ENCODE measurements at regions not wholly inside any gene's neighbourhood (a gene's known extent, or its start where the extent isn't known, plus 50 kb on each side); places are given as distances from the start of the nearest gene placed in this dataset.
"Not testable (repeated sequence)": the region's sequence is repeated elsewhere in the genome, so short reads cannot be mapped to it uniquely, and the experiment has no call there.

DNA sequence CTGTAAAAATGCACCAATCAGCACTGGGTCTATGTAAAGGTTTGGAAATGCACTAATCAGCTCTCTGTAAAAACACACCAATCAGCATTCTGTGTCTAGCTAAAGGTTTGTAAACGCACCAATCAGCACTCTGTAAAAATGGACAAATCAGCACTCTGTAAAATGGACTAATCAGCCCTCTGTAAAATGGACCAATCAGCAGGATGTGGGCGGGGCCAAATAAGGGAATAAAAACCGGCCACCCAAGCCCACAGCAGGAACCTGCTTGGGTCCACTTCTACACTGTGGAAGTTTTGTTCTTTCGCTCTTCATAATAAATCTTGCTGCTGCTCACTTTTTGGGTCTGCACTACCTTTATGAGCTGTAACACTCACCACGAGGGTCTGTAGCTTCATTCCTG lies 101.0 kb downstream of the SMC2 start:
- DNase-seq (ENCODE audit: low read depth), result not testable (repeated sequence)

DNA sequence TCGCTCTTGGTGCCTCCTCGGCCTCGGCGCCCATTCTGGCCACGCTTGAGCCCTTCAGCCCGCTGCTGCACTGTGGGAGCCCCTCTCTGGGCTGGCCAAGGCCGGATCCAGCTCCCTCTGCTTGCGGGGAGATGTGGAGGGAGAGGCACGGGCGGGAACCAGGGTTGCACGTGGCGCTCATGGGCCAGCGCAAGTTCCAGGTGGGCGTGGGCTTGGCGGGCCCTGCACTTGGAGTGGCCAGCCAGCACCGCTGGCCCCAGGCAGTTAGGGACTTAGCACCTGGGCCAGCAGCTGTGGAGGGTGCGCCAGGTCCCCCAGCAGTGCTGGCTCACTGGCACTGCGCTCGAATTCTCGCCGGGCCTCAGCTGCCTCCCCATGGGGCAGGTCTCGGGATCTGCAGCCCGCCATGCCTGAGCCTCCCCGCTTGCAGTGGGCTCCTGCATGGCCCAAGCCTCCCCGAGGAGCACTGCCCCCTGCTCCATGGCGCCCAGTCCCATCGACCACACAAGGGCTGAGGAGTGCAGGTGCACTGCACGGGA lies 106.4 kb downstream of the SMC2 start:
- DNase-seq (ENCODE audit: low read depth), result no peak

DNA sequence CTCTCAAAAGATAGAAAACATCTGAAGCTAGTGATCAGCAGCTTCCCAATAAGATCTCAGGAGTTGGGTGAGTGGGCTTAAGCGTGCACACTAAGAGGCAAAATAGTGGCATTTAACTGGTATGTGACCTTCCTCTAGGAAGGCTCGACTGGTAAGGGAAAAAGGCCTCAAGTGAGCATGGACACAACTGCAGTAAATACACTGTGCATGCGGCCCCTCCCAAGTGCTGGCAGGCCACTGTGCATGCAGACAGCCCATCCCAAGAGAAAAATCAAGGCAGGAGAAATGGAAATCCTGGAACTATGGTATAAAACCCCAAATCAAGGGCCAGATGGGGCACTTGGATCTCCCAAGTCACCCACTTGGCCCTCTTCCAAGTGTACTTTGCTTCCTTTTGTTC lies 112.7 kb downstream of the SMC2 start:
- DNase-seq (ENCODE audit: low read depth), result no peak

DNA sequence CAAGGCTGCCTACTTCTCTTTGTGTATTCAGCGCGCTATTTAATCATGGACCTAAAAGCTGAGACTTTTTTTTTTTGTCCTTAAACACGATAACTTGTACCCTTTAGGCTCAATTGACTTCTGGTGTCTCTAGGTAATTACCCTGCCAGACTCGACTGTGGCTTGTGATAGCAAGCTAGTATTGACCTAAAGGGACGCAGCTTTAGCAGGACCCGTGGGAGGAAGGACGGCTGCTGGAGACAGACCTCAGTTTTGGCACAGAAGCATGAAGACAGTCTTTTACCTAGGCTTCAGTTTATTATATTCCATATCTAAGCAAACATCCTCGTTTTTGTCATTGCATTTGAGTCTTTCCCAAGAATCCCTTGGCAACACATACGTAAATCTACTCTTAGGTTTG lies 115.3 kb downstream of the SMC2 start:
- no peak for DNase-seq (ENCODE audit: low read depth)

DNA sequence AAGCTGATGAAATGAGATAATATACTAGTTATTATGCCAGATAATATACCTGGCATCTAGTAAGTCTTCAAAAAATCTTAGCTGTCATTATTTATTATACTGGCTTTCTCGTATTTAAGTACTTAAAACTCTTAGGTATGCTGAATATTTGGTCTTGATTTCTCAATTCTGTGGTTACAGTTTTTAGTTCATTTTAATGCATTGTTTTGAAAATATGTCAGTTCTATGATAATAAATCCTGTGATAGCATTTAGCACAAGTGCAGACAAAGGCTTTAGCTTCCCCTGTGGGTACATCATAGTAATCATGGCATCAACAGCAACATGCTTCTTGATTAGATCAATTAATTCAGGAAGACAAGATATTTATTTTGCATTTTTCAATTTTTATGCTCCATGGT lies 133.0 kb downstream of the SMC2 start:
- DNase-seq (ENCODE audit: low read depth), result no peak

DNA sequence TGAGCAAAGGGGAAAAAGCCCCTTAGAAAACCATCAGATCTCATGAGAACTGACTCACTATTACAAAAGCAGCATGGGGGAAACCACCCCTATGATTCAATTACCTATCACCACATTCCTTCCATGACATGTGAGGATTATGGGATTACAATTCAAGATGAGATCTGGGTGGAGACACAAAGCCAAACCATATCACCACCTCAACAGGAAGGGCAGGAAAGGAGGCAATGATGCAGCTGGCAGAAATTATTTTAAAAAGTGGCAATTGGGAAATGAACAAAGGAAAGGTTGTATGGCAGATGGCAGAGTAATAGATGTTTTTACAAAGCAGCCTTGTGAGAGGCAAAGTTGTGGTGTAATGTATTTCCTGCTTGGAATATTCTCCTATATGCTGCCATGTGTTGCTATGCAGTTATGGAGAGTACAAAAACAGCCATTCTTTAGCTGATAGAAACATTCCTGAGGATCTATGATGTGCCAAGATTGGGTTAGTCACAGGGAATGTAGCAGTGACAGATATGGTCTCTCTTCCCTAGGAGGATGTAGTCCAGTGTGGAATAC lies 138.8 kb downstream of the SMC2 start:
- no peak for DNase-seq (ENCODE audit: low read depth)

DNA sequence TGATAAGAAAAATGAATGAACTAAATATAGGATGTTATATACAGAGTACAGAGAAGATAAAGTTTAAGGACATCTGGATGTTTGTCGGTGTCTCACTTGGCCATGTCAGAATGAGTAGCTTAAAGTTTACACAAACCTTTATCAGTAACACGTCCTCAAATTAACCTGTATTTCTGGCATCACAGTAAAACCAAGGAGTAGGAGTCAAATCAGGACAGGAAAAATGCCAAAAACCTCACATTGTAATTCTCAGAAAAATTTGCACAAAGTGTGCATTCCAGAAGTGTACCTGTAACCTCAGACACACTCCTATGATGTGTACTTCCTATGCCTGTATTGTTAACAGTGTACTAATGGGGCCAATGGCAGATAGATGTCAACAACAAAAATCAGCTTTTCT lies 139.3 kb downstream of the SMC2 start:
- no peak for DNase-seq (ENCODE audit: low read depth)

DNA sequence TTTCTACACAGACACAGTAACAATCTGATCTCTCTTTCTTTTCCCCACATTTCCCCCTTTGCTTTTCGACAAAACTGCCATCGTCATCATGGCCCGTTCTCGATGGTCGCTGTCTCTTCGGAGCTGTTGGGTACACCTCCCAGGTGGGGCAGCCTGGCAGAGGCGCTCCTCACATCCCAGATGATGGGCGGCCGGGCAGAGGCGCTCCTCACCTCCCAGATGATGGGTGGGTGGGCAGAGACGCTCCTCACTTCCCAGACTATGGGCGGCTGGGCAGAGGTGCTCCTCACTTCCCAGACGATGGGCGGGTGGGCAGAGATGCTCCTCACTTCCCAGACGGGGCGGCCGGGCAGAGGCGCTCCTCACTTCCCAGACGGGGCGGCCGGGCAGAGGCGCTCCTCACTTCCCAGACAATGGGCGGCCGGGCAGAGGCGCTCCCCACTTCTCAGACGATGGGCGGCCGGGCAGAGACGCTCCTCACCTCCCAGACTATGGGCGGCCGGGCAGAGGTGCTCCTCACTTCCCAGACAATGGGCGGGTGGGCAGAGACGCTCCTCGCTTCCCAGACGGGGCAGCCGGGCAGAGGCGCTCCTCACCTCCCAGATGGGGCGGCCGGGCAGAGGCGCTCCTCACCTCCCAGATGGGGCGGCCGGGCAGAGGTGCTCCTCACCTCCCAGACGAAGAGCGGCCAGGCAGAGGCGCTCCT lies 140.7 kb downstream of the SMC2 start:
- not testable (repeated sequence) for DNase-seq (ENCODE audit: low read depth)

DNA sequence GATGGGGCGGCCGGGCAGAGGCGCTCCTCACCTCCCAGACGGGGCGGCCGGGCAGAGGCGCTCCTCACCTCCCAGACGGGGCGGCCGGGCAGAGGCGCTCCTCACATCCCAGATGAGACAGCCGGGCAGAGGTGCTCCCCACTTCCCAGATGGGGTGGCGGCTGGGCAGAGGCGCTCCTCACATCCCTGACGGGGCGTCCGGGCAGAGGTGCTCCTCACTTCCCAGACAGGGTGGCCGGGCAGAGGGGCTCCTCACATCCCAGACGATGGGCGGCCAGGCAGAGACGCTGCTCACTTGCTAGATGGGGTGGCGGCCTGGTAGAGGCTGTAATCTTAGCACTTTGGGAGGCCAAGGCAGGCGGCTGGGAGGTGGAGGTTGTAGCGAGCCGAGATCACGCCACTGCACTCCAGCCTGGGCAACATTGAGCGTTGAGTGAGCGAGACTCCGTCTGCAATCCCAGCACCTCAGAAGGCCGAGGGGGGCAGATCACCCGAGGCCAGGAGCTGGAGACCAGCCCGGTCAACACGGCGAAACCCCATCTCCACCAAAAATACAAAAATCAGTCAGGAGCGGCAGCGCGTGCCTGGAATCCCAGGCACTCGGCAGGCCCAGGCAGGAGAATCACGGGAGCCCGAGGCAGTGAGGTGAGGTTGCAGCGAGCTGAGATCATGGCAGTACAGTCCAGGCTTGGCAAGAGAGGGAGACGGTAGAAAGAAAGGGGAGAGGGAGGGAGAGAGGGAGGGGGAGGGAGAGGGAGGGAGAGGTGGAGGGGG lies 141.4 kb downstream of the SMC2 start:
- DNase-seq (ENCODE audit: low read depth), result not testable (repeated sequence)

DNA sequence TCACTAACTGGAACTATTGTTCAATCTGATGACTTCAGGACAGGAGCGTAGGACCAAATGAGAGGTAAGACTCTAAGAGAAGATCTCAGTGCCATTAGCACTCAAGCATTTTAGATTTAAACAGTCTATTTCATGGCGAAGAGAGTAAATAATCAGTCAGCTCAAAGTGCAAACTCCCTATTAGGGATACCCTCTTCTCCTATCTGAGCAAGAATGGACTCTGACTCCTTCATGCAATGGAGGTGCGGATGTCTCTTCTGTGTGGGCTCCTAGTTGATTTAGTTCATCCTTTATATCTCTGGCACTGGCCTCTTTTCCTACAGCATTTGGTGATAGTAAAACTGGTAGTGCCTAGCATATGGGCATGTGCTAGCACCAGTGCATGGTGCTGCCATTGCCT lies 144.6 kb downstream of the SMC2 start:
- DNase-seq (ENCODE audit: low read depth), result no peak

DNA sequence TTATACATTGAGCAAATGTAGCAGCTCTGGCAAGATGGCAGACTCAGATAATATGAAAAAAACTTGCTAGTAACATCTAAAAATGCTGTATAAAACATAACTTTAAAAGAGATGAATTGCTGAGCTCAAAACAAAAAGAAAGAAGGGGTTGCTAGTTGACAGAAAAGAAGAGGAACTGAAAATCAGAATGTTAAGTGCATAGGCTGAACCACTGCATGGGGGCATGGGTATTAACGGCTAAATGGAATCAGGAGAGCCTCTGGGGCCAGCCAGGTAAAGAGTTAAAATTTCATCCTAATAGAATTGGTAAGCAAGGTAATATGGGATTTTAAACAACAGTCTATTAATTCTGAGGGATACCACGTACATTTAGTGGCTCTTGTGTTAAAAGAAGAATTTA lies 146.8 kb downstream of the SMC2 start:
- DNase-seq (ENCODE audit: low read depth), result no peak

DNA sequence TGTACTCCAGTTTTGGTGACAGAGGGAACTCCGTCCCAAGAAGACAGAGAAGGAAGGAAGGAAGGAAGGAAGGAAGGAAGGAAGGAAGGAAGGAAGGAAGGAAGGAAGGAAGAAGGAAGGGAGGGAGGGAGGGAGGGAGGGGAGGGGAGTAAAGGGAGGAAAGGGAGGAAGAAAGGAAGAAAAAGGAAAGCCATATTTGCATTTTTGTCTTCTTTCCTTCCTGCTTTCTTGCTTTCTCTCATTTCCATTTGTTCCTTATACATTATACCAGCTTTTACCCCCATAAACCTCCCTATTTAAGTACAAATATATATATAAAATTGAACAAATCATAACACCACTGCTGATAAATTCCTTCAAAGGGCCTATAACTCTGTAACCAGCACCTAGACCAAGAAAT lies 151.8 kb downstream of the SMC2 start:
- no peak for DNase-seq (ENCODE audit: low read depth)

DNA sequence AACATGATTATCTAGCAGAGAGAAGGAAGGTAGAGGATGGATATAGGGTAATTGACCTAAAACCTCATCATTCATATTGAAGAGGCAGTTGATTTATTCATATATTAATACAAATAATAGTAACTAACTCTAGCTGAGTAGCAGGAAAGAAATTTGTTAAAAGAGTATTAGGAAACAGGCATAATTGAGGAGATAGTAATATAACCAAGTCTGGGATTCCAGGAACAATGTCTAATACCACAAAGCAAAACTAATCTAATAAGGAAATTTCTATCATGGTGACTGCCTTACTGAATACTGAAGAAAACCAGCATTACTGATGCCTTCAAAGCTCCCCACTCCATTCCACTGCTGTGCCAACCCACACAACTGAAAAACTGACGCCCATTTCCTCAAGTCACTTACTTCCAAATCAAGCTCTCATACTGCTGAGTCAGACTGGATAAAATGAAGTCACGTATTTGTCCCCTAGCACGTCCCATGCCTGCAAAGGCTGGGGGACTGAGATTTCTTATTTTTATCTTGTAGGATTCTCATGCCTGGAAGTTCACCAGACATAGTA lies 153.9 kb downstream of the SMC2 start:
- peak; percentile 2 for DNase-seq (ENCODE audit: low read depth)

DNA sequence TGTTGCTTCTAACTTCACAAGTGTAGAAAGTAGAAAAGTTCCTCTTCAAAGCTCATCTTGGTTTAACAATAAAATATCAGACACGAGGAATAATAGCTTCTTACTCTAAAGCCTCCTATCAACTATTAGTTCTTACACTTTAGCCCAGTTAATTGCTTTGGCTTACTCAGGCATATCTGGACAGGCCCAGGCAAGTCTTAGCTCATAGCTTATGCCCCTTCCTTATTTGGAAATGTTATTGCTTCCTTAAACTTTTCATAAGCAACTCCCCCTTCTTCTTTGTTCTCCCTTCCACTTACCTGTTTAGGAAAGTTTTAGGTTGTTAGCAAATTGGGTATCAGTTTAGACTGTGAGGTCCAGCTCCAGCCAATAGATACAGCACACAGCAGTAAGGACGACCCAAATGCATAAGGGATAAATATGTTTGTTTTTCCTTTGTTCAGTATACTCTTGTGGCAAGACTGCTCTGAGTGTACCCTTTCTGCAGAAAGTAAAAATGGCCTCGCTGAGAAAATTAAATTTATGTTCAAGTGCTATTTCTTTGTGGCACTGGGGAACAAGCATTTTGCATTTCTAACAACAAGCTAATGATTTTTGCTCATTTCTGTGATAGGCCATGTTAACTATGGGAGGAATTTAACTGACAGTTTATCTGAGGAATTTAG lies 162.1 kb downstream of the SMC2 start:
- DNase-seq (ENCODE audit: low read depth), result no peak

DNA sequence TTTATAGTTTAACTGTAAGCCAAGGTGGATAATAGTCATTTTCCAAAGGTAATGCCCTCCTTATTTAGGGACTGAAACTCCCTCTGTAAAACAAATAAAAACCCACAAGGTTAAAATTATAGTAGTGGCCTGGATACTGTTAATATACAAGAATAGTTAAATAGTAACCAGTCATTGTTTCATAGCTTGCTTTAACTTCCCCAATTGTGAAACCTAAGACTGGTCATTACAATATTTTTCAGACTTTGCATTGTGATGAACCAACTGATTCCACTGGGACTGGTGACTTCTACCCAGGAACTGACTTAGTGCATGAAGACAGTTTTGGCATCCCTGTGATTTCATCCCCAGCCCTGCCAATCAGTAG lies 162.6 kb downstream of the SMC2 start:
- DNase-seq (ENCODE audit: low read depth), result no peak

DNA sequence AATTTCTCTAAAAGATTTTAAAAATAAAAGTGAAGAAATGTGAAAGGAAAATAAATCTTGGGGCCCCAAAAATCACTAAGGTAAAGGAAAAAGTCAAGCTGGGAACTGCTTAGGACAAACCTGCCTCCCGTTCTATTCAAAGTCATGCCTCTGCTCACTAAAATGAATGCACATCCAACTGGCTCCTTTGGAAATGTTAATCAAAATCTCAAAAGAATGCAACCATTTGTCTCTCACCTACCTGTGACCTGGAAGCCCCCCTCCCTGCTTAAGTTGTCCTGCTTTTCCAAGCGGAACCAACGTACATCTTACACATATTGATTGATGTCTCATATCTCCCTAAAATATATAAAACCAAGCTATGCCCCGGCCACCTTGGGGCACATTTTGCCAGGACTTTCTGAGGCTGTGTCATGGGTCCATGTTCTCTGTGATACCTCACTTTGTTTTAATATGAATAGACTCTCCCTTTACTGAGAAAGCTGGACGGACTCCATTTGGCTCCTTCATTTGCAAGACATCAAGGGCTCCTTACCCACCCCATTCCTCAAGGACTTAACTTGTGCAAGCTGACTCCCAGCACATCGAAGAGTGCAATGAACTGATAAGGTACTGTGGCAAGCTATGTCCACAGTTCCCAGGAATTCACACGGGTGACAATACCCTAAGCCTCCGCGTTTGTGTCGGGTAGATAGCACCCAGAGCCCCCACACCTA lies 164.3 kb downstream of the SMC2 start:
- DNase-seq (ENCODE audit: low read depth), result no peak

DNA sequence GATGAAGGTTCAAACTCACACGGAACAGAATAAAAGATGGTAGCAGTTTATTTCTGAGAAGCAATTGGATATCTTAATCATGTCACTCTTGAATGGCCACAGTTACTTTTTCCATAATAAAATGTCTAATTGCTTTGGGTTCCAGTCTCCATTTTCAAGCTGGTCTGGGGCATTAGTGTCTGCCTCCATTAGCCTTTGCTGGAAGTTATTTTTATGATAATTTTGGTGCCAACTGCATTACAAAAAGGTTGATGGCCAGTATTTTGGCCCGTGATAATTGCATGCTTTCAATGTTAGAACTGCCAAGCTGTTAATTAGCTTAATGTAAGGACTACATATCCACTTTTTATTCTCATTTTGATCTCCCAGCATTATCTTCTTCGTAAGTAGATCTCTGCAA lies 165.9 kb downstream of the SMC2 start:
- DNase-seq (ENCODE audit: low read depth), result no peak

DNA sequence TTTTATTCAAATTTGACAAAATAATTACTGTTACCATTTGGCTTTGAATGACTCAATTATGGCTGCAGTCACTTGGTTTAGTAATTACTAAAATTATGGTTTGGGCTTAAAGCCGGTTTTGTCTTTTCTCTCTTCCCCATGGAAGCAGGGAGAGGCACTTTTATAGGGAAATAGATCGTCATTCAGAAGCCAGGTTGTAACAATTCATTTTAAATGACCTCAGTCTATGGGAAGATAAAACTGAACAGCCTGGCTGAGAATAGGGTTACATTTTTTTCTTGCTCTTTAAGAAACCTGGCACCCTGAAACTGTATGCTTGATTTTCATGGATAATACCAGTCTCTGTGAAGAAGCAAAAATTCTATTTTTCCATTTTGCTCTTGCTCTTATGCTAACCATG lies 169.8 kb downstream of the SMC2 start:
- DNase-seq (ENCODE audit: low read depth), result no peak

DNA sequence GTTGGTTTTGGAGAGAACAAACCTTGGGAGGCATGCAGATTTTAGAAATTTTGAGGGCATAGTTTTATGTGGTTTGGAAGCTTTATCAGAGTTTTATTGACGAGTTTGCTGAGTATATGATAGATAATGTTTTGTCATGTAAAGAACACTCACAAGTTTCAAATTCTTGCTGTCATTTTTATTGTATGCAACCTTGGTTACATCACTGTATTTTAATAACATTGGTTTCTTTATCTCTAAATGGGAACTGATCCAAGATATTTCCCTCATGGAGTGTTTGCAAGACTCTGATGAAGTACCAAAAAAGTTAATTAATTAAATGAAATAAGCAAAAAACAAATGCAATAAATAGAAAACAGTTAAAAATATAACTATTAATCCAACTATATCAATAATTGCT lies 170.3 kb downstream of the SMC2 start:
- no peak for DNase-seq (ENCODE audit: low read depth)

DNA sequence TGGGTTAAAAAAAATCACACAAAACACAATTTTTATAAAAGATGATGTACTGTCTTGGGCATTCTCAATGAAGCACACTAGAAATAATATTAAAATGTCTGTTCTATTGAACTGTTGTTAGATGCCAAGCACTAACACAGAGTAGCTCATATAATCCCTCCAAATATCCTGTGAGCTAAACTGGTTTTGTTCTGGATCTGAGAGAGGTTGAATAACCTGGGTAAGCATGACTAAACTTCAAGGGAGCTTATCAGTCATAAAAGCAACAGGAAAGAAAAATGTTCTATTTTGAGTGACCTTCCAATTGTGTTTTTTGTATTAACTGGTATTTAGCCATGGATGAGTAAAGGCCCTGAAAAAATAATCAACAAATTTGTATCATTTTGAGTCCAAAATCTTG lies 175.3 kb downstream of the SMC2 start:
- DNase-seq (ENCODE audit: low read depth), result no peak
